HG02870 (cell line): ENCODE measurements at regions not wholly inside any gene's neighbourhood (a gene's known extent, or its start where the extent isn't known, plus 50 kb on each side); places are given as distances from the start of the nearest gene placed in this dataset.
"Not testable (repeated sequence)": the region's sequence is repeated elsewhere in the genome, so short reads cannot be mapped to it uniquely, and the experiment has no call there.

Experiments
- ATAC-seq: cut with Tn5 transposase; IDR thresholded peaks from one replicate; pipeline ENCODE4 v1.9.1; 2021; ENCODE audit warnings: mild to moderate bottlenecking, moderate library complexity; ENCODE audit not compliant: unreplicated experiment

GRCh38 chr3:139267300-139268246 lies 76.2 kb upstream of the MRPS22 start:
- ATAC-seq, result no peak

GRCh38 chr3:139269984-139270383 lies 73.8 kb upstream of the MRPS22 start:
- no peak for ATAC-seq

- not testable (repeated sequence) for ATAC-seq
Observed at GRCh38 chr3:139270652-139271051, 73.2 kb upstream of the MRPS22 start.

GRCh38 chr3:139280027-139280671 lies 63.7 kb upstream of the MRPS22 start:
- no peak for ATAC-seq

- ATAC-seq, result no peak
Observed at GRCh38 chr3:139281096-139281495, 62.7 kb upstream of the MRPS22 start.

- no peak for ATAC-seq
Observed at GRCh38 chr3:139281522-139282196, 62.2 kb upstream of the MRPS22 start.

GRCh38 chr3:139283301-139283700 lies 60.5 kb upstream of the MRPS22 start:
- ATAC-seq, result no peak

GRCh38 chr3:139284221-139284620 lies 59.6 kb upstream of the MRPS22 start:
- no peak for ATAC-seq

- no peak for ATAC-seq
Observed at GRCh38 chr3:139285691-139286090, 58.1 kb upstream of the MRPS22 start.

GRCh38 chr3:139286241-139286640 lies 57.6 kb upstream of the MRPS22 start:
- no peak for ATAC-seq

GRCh38 chr3:139286825-139287224 lies 57.0 kb upstream of the MRPS22 start:
- no peak for ATAC-seq

GRCh38 chr3:139287557-139287956 lies 56.3 kb upstream of the MRPS22 start:
- ATAC-seq, result no peak

- no peak for ATAC-seq
Observed at GRCh38 chr3:139288266-139288821, 55.5 kb upstream of the MRPS22 start.

- ATAC-seq, result no peak
Observed at GRCh38 chr3:139289860-139290524, 53.8 kb upstream of the MRPS22 start.

- ATAC-seq, result no peak
Observed at GRCh38 chr3:139291276-139292051, 52.4 kb upstream of the MRPS22 start.

- no peak for ATAC-seq
Observed at GRCh38 chr3:139292192-139292591, 51.6 kb upstream of the MRPS22 start.

GRCh38 chr3:139292711-139293664 lies 50.8 kb upstream of the MRPS22 start:
- ATAC-seq, result no peak

GRCh38 chr3:139293665-139294023 lies 50.2 kb upstream of the MRPS22 start:
- no peak for ATAC-seq
